ENCODE measurements at regions not wholly inside any gene's neighbourhood (a gene's known extent, or its start where the extent isn't known, plus 50 kb on each side); places are given as distances from the start of the nearest gene placed in this dataset.

GRCh38 chr2:186946896-186947467 is 98.0 kb upstream of the ZSWIM2 start:
- Histone ChIP-seq H3K9me3 (no peaks in the 10 kb centered on the region), H3K4me1 (peaks cover 0 to 5% (median 0%) of the 10 kb centered on the region in 6 donors), H3K36me3 (no peaks in the 10 kb centered on the region), H3K27ac (no peak overlapping the region), H3K4me3 (no peak overlapping the region), H3K27me3 (replicated peaks in 1 of 7) (no peaks in the 10 kb centered on the region)
- intact Hi-C loops (cut with DNase I; ENCODE audit: low total_unique reads), result no loop called here
- WGBS, 5 donors, result 83 to 92% (median 92%) methylated on average over 2 of the region's 2 CpGs
- no peak for TF ChIP-seq CTCF (IDR thresholded peaks at IDR 0.05 in 8 of 11, conservative IDR thresholded peaks at IDR 0.05 in 3 of 11)
- TF ChIP-seq POLR2AphosphoS5 (IDR thresholded peaks at IDR 0.05), result no peak
- no peak for TF ChIP-seq POLR2A (IDR thresholded peaks at IDR 0.05)
- no peak for DNase-seq

GRCh38 chr2:186941853-186942252 is 92.9 kb upstream of the ZSWIM2 start:
- Histone ChIP-seq H3K9me3 (no peaks in the 10 kb centered on the region), H3K36me3 (no peaks in the 10 kb centered on the region), H3K27ac (no peak overlapping the region), H3K4me3 (no peak overlapping the region), H3K27me3 (replicated peaks in 1 of 7) (no peaks in the 10 kb centered on the region), H3K4me1 (no peaks in the 10 kb centered on the region)
- intact Hi-C loops (cut with DNase I; ENCODE audit: low total_unique reads), result no loop called here
- no peak for TF ChIP-seq POLR2A (IDR thresholded peaks at IDR 0.05)
- TF ChIP-seq POLR2AphosphoS5 (IDR thresholded peaks at IDR 0.05), result no peak
- no peak for TF ChIP-seq CTCF (IDR thresholded peaks at IDR 0.05 in 8 of 11, conservative IDR thresholded peaks at IDR 0.05 in 3 of 11)
- WGBS, 5 donors, result 71 to 85% (median 75%) methylated on average over 1 of the region's 1 CpG
- DNase-seq, result no peak

- Histone ChIP-seq H3K9me3 (no peaks in the 10 kb centered on the region), H3K27me3 (replicated peaks in 1 of 7) (no peaks in the 10 kb centered on the region), H3K36me3 (no peaks in the 10 kb centered on the region), H3K4me3 (no peak overlapping the region), H3K27ac (no peak overlapping the region), H3K4me1 (no peaks in the 10 kb centered on the region)
- WGBS, 5 donors, result 81 to 92% (median 82%) methylated on average over 2 of the region's 2 CpGs
- TF ChIP-seq POLR2A (IDR thresholded peaks at IDR 0.05) (no peak), CTCF (IDR thresholded peaks at IDR 0.05 in 8 of 11, conservative IDR thresholded peaks at IDR 0.05 in 3 of 11) (no peak), POLR2AphosphoS5 (IDR thresholded peaks at IDR 0.05) (no peak)
- intact Hi-C loops (cut with DNase I; ENCODE audit: low total_unique reads), result no loop called here
- no peak for DNase-seq
These were observed 91.5 kb upstream of the ZSWIM2 start for GRCh38 chr2:186940463-186940862.

- no peak overlapping the region for H3K4me3 ChIP-seq
- no peaks in the 10 kb centered on the region for H3K9me3 ChIP-seq
- DNase-seq, result no peak
- no peaks in the 10 kb centered on the region for H3K4me1 ChIP-seq
- H3K27me3 ChIP-seq (replicated peaks in 1 of 7), result no peaks in the 10 kb centered on the region
- H3K36me3 ChIP-seq, result no peaks in the 10 kb centered on the region
- WGBS, 5 donors, result 92 to 98% (median 95%) methylated on average over 4 of the region's 4 CpGs
- H3K27ac ChIP-seq, result no peak overlapping the region
- intact Hi-C loops (cut with DNase I; ENCODE audit: low total_unique reads), result no loop called here
- TF ChIP-seq POLR2AphosphoS5 (IDR thresholded peaks at IDR 0.05) (no peak), CTCF (IDR thresholded peaks at IDR 0.05 in 8 of 11, conservative IDR thresholded peaks at IDR 0.05 in 3 of 11) (no peak), POLR2A (IDR thresholded peaks at IDR 0.05) (no peak)
These were observed 85.5 kb upstream of the ZSWIM2 start for GRCh38 chr2:186934420-186934819.

All from spleen (tissue), 11 donors.